GM12878 (cell line): ENCODE measurements at regions not wholly inside any gene's neighbourhood (a gene's known extent, or its start where the extent isn't known, plus 50 kb on each side); places are given as distances from the start of the nearest gene placed in this dataset.

Experiments
- ATAC-seq: fragments of 200-7000 bp; cut with Tn5 transposase; 3 replicates; pipeline ENCODE4 v1.9.1; 2020; ENCODE audit warnings: mild to moderate bottlenecking, moderate library complexity
- BruUV-seq: library from RNA; stranded (reverse); fragments of 400-500 nt; replicated peaks from 2 replicates; lab custom pipeline; 2021; lab: Mats Ljungman, UMichigan
- CTCF ChIA-PET: fragments of 300-600 bp; sonication (Branson Sonifier 250); formaldehyde crosslinking; extraction: SDS; loops from one replicate; lab custom pipeline; 2021; ENCODE audit warnings: inconsistent platforms; lab: Yijun Ruan, JAX
- POLR2A ChIA-PET: fragments of 350-600 bp; formaldehyde crosslinking; extraction: SDS; loops from one replicate; lab custom pipeline; 2021; ENCODE audit warnings: inconsistent platforms; lab: Charles Lee
- RAD21 ChIA-PET: fragments of 300-600 bp; sonication (Branson Sonifier 250); formaldehyde crosslinking; loops from one replicate; lab custom pipeline; 2023; ENCODE audit warnings: antibody characterized with exemption; ENCODE audit not compliant: unreplicated experiment; lab: Charles Lee
- SMC1A ChIA-PET: fragments of 300-600 bp; sonication (Branson Sonifier 250); formaldehyde crosslinking; loops from one replicate; lab custom pipeline; 2023; ENCODE audit not compliant: unreplicated experiment, uncharacterized antibody; lab: Charles Lee
- DNase-seq: peaks from one replicate; pipeline ENCODE4 v3.0.0-alpha.2; 2011; ENCODE audit warnings: low read depth, low spot score
- FAIRE-seq: peaks from 3 replicates; lab custom pipeline; 2011; peaks lifted over from hg19 to GRCh38; lab: Jason Lieb, UNC
- H2AFZ ChIP-seq: 2 replicates; pipeline ENCODE4 v1.6.0; 2011; ENCODE audit warnings: low read depth, low read length, control low read depth; ENCODE audit not compliant: control insufficient read depth
- H3K27ac ChIP-seq: 2 replicates; pipeline ENCODE4 v1.5.1; 2011; ENCODE audit warnings: control low read depth; ENCODE audit not compliant: control insufficient read depth, insufficient read depth
- H3K27me3 ChIP-seq, 2 experiments: replicated peaks in 1 of 2; 2 replicates each; pipeline versions ENCODE4 v1.6.0 to v1.6.1; 2011; ENCODE audit warnings: low read length in 1 of 2; ENCODE audit not compliant: control insufficient read depth in 2 of 2, insufficient read depth in 2 of 2
- H3K36me3 ChIP-seq, 2 experiments: 2 replicates each; pipeline ENCODE4 v1.5.1; 2011; ENCODE audit warnings: low read length in 1 of 2; ENCODE audit not compliant: control insufficient read depth in 2 of 2, insufficient read depth in 2 of 2
- H3K4me1 ChIP-seq: 2 replicates; pipeline ENCODE4 v1.6.1; 2011; ENCODE audit warnings: mild to moderate bottlenecking, low read length, moderate library complexity, mixed read lengths; ENCODE audit not compliant: control insufficient read depth, insufficient read depth
- H3K4me2 ChIP-seq: 2 replicates; pipeline ENCODE4 v1.6.0; 2011; ENCODE audit warnings: control low read depth; ENCODE audit not compliant: control insufficient read depth, insufficient read depth
- H3K4me3 ChIP-seq: fragments of 200-600 bp; sonication (generic); 2 replicates; pipeline ENCODE4 v1.5.1; 2016
- H3K79me2 ChIP-seq: 2 replicates; pipeline ENCODE4 v1.6.0; 2011; ENCODE audit warnings: low read length; ENCODE audit not compliant: control insufficient read depth, insufficient read depth
- H3K9ac ChIP-seq: 2 replicates; pipeline ENCODE4 v1.8.0; 2011; ENCODE audit warnings: low read length, control low read depth, mixed read lengths; ENCODE audit not compliant: control insufficient read depth, insufficient read depth
- H3K9me3 ChIP-seq: replicated peaks from 3 replicates; pipeline ENCODE4 v1.5.1; 2011; ENCODE audit warnings: mild to moderate bottlenecking, low read length; ENCODE audit not compliant: control insufficient read depth, insufficient read depth
- H4K20me1 ChIP-seq: 2 replicates; pipeline ENCODE4 v1.6.0; 2011; ENCODE audit not compliant: control insufficient read depth, insufficient read depth
- HDGF ChIP-seq: fragments of 450-650 bp; IDR thresholded peaks from 2 replicates; pipeline ENCODE4 v1.6.1; 2016; ENCODE audit warnings: antibody characterized with exemption
- NR2C2 ChIP-seq: IDR thresholded peaks from 2 replicates; pipeline ENCODE4 v1.6.1; 2011; ENCODE audit warnings: borderline replicate concordance, low read depth; ENCODE audit not compliant: control insufficient read depth, insufficient read length
- RB1 ChIP-seq: fragments of 450-650 bp; formaldehyde crosslinking; IDR thresholded peaks from 2 replicates; pipeline ENCODE4 v1.6.1; 2017; ENCODE audit warnings: mild to moderate bottlenecking, borderline replicate concordance
- TBL1XR1 ChIP-seq: IDR thresholded peaks from 2 replicates; pipeline ENCODE4 v1.6.1; 2012; ENCODE audit warnings: low read depth, low read length, improper control_type of control experiment
- WGBS: methylation state at CpG from one replicate; pipeline ENCODE4 v1.1.6; 2016; ENCODE audit warnings: low lambda C conversion rate; ENCODE audit not compliant: insufficient replicate concordance, insufficient coverage; ENCODE audit errors: missing lambda C conversion rate; 5-methylcytosine and 5-hydroxymethylcytosine counted together
- in situ Hi-C: fragments of 300-500 bp; cut with MboI; formaldehyde crosslinking; loops from 9 replicates; pipeline ENCODE4 v1.14.3; 2018; ENCODE audit warnings: mixed read lengths
- intact Hi-C: fragments of 100-400 bp; cut with micrococcal nuclease; formaldehyde crosslinking; loops from one replicate; pipeline ENCODE4 v1.14.2; 2022; ENCODE audit not compliant: unreplicated experiment
- TF ChIP-seq, protein P1 (sequence below): fragments of 450-650 bp; IDR thresholded peaks from 2 replicates; pipeline ENCODE4 v1.6.1; 2018; ENCODE audit warnings: mild to moderate bottlenecking, low read depth, moderate library complexity; ENCODE audit not compliant: partially characterized antibody

DNA sequence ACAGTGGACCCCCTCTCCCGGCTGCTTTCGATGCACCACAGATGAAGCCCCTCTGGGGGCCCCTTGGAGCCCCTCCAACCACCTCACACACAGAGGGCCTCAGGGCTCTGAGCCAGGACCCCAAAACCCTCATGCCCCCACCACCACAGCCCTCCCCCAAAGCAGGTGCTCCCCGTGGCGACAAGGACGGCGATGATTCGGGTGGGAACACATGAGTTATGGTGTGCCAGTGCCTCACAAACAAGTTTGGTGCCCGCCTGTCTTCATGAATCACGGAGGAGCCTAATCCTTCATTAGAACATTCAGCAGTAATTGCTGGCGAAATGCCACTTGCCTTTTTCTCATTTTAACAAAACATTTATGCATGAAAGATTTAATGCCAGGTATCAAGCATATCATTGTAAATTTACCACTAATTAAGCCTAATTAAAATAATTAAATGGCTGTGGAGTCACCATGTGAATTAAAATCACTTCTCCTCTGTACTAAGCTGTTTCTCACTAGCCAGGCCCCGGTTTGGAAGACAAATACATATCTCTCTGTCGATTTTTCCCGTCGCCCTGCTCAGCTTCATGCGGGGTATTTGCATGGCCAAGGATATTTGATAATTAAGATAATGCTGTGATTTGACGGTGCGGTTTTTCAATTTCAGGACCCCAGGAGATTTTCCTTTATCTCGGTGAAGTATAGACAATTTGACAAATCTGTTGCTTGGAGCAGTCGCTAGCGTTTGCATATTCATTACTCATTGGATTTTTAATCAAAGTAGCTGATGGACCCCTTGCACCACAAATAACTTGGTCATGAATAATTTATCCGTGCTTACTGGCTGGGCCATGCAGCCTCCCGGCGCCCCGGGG is 157.0 kb downstream of the TLE3 start:
- no peaks in the 10 kb centered on the region for H3K79me2 ChIP-seq
- RAD21 ChIA-PET, result no interaction called here
- SMC1A ChIA-PET, result interaction anchor here (0.7 kb wide), 1 partner anchor 42 kb away, joined by 3 read pairs; no protein-coding TSS in a partner anchor
- POLR2A ChIA-PET, result no interaction called here
- ATAC-seq, result no peak
- CTCF ChIA-PET, result no interaction called here
- H3K4me3 ChIP-seq, result no peak overlapping the region
- no TSS peak for BruUV-seq
- FAIRE-seq, result no peak
- intact Hi-C loops (no loop called here), in situ Hi-C loops (no loop called here)
- no peak overlapping the region for H3K9ac ChIP-seq
- 56% methylated on average over 23 of the region's 24 CpGs for WGBS
- DNase-seq, result no peak
- H4K20me1 ChIP-seq, result no peaks in the 10 kb centered on the region
- H3K27ac ChIP-seq, result no peak overlapping the region
- no peaks in the 10 kb centered on the region for H3K4me1 ChIP-seq
- no peaks in the 10 kb centered on the region; the same call in 2 of the 3 replicates for H3K9me3 ChIP-seq
- no peak overlapping the region for H2AFZ ChIP-seq
- H3K36me3 ChIP-seq, result no peaks in the 10 kb centered on the region
- TF ChIP-seq NR2C2 (no peak), TBL1XR1 (no peak), RB1 (no peak), HDGF (no peak)
- TF ChIP-seq, protein P1, sequence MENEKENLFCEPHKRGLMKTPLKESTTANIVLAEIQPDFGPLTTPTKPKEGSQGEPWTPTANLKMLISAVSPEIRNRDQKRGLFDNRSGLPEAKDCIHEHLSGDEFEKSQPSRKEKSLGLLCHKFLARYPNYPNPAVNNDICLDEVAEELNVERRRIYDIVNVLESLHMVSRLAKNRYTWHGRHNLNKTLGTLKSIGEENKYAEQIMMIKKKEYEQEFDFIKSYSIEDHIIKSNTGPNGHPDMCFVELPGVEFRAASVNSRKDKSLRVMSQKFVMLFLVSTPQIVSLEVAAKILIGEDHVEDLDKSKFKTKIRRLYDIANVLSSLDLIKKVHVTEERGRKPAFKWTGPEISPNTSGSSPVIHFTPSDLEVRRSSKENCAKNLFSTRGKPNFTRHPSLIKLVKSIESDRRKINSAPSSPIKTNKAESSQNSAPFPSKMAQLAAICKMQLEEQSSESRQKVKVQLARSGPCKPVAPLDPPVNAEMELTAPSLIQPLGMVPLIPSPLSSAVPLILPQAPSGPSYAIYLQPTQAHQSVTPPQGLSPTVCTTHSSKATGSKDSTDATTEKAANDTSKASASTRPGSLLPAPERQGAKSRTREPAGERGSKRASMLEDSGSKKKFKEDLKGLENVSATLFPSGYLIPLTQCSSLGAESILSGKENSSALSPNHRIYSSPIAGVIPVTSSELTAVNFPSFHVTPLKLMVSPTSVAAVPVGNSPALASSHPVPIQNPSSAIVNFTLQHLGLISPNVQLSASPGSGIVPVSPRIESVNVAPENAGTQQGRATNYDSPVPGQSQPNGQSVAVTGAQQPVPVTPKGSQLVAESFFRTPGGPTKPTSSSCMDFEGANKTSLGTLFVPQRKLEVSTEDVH, result no peak
- no peak overlapping the region for H3K4me2 ChIP-seq
- H3K27me3 ChIP-seq, result no peaks in the 10 kb centered on the region; a peak in 2 of 4 replicates
